GM12878 (cell line): ENCODE measurements at regions not wholly inside any gene's neighbourhood (a gene's known extent, or its start where the extent isn't known, plus 50 kb on each side); places are given as distances from the start of the nearest gene placed in this dataset.

Experiments
- ATAC-seq: fragments of 200-7000 bp; cut with Tn5 transposase; 3 replicates; pipeline ENCODE4 v1.9.1; 2020; ENCODE audit warnings: mild to moderate bottlenecking, moderate library complexity
- BruUV-seq: library from RNA; stranded (reverse); fragments of 400-500 nt; replicated peaks from 2 replicates; lab custom pipeline; 2021; lab: Mats Ljungman, UMichigan
- CTCF ChIA-PET: fragments of 300-600 bp; sonication (Branson Sonifier 250); formaldehyde crosslinking; extraction: SDS; loops from one replicate; lab custom pipeline; 2021; ENCODE audit warnings: inconsistent platforms; lab: Yijun Ruan, JAX
- POLR2A ChIA-PET: fragments of 350-600 bp; formaldehyde crosslinking; extraction: SDS; loops from one replicate; lab custom pipeline; 2021; ENCODE audit warnings: inconsistent platforms; lab: Charles Lee
- RAD21 ChIA-PET: fragments of 300-600 bp; sonication (Branson Sonifier 250); formaldehyde crosslinking; loops from one replicate; lab custom pipeline; 2023; ENCODE audit warnings: antibody characterized with exemption; ENCODE audit not compliant: unreplicated experiment; lab: Charles Lee
- SMC1A ChIA-PET: fragments of 300-600 bp; sonication (Branson Sonifier 250); formaldehyde crosslinking; loops from one replicate; lab custom pipeline; 2023; ENCODE audit not compliant: unreplicated experiment, uncharacterized antibody; lab: Charles Lee
- DNase-seq: peaks from one replicate; pipeline ENCODE4 v3.0.0-alpha.2; 2011; ENCODE audit warnings: low read depth, low spot score
- FAIRE-seq: peaks from 3 replicates; lab custom pipeline; 2011; peaks lifted over from hg19 to GRCh38; lab: Jason Lieb, UNC
- H2AFZ ChIP-seq: 2 replicates; pipeline ENCODE4 v1.6.0; 2011; ENCODE audit warnings: low read depth, low read length, control low read depth; ENCODE audit not compliant: control insufficient read depth
- H3K27ac ChIP-seq: 2 replicates; pipeline ENCODE4 v1.5.1; 2011; ENCODE audit warnings: control low read depth; ENCODE audit not compliant: control insufficient read depth, insufficient read depth
- H3K27me3 ChIP-seq, 2 experiments: replicated peaks in 1 of 2; 2 replicates each; pipeline versions ENCODE4 v1.6.0 to v1.6.1; 2011; ENCODE audit warnings: low read length in 1 of 2; ENCODE audit not compliant: control insufficient read depth in 2 of 2, insufficient read depth in 2 of 2
- H3K36me3 ChIP-seq, 2 experiments: 2 replicates each; pipeline ENCODE4 v1.5.1; 2011; ENCODE audit warnings: low read length in 1 of 2; ENCODE audit not compliant: control insufficient read depth in 2 of 2, insufficient read depth in 2 of 2
- H3K4me1 ChIP-seq: 2 replicates; pipeline ENCODE4 v1.6.1; 2011; ENCODE audit warnings: mild to moderate bottlenecking, low read length, moderate library complexity, mixed read lengths; ENCODE audit not compliant: control insufficient read depth, insufficient read depth
- H3K4me2 ChIP-seq: 2 replicates; pipeline ENCODE4 v1.6.0; 2011; ENCODE audit warnings: control low read depth; ENCODE audit not compliant: control insufficient read depth, insufficient read depth
- H3K4me3 ChIP-seq: fragments of 200-600 bp; sonication (generic); 2 replicates; pipeline ENCODE4 v1.5.1; 2016
- H3K79me2 ChIP-seq: 2 replicates; pipeline ENCODE4 v1.6.0; 2011; ENCODE audit warnings: low read length; ENCODE audit not compliant: control insufficient read depth, insufficient read depth
- H3K9ac ChIP-seq: 2 replicates; pipeline ENCODE4 v1.8.0; 2011; ENCODE audit warnings: low read length, control low read depth, mixed read lengths; ENCODE audit not compliant: control insufficient read depth, insufficient read depth
- H3K9me3 ChIP-seq: replicated peaks from 3 replicates; pipeline ENCODE4 v1.5.1; 2011; ENCODE audit warnings: mild to moderate bottlenecking, low read length; ENCODE audit not compliant: control insufficient read depth, insufficient read depth
- H4K20me1 ChIP-seq: 2 replicates; pipeline ENCODE4 v1.6.0; 2011; ENCODE audit not compliant: control insufficient read depth, insufficient read depth
- BRCA1 ChIP-seq: IDR thresholded peaks from 2 replicates; pipeline ENCODE4 v1.6.1; 2011; ENCODE audit warnings: low read depth, low read length, improper control_type of control experiment
- CEBPZ ChIP-seq: fragments of 150-350 bp; IDR thresholded peaks from 2 replicates; pipeline ENCODE4 v1.6.1; 2016; ENCODE audit warnings: low read depth, low read length
- FOXM1 ChIP-seq: IDR thresholded peaks from 2 replicates; pipeline ENCODE4 v1.6.1; 2012; ENCODE audit warnings: low read depth, mild to moderate bottlenecking, inconsistent platforms, low read length, moderate library complexity
- MAX ChIP-seq: IDR thresholded peaks from 2 replicates; pipeline ENCODE4 v1.6.1; 2012; ENCODE audit warnings: low read depth, low read length, improper control_type of control experiment
- PAX5 ChIP-seq: IDR thresholded peaks from 2 replicates; pipeline ENCODE4 v1.6.1; 2011; ENCODE audit warnings: low read depth, low read length, borderline replicate concordance
- TAF1 ChIP-seq: IDR thresholded peaks from 2 replicates; pipeline ENCODE4 v1.6.1; 2011; ENCODE audit warnings: mild to moderate bottlenecking, low read depth, low read length, borderline replicate concordance
- WGBS: methylation state at CpG from one replicate; pipeline ENCODE4 v1.1.6; 2016; ENCODE audit warnings: low lambda C conversion rate; ENCODE audit not compliant: insufficient replicate concordance, insufficient coverage; ENCODE audit errors: missing lambda C conversion rate; 5-methylcytosine and 5-hydroxymethylcytosine counted together
- in situ Hi-C: fragments of 300-500 bp; cut with MboI; formaldehyde crosslinking; loops from 9 replicates; pipeline ENCODE4 v1.14.3; 2018; ENCODE audit warnings: mixed read lengths
- intact Hi-C: fragments of 100-400 bp; cut with micrococcal nuclease; formaldehyde crosslinking; loops from one replicate; pipeline ENCODE4 v1.14.2; 2022; ENCODE audit not compliant: unreplicated experiment

GRCh38 chr18:71105994-71106546, 817.2 kb downstream of the SOCS6 start:
- WGBS = 26% methylated on average over 4 of the region's 4 CpGs
- H3K9me3 ChIP-seq = no peaks in the 10 kb centered on the region
- no peak overlapping the region for H3K9ac ChIP-seq
- H3K36me3 ChIP-seq = no peaks in the 10 kb centered on the region
- H3K4me2 ChIP-seq = no peak overlapping the region
- no peaks in the 10 kb centered on the region for H3K79me2 ChIP-seq
- no peak for FAIRE-seq
- BruUV-seq = no TSS peak
- in situ Hi-C loops = no loop called here
- SMC1A ChIA-PET = interaction anchor here (0.9 to 1.0 kb wide), 2 partner anchors 8 to 26 kb away, joined by 3 to 5 read pairs; no protein-coding TSS in a partner anchor
- TF ChIP-seq PAX5 = no peak
- TF ChIP-seq MAX = no peak
- TF ChIP-seq TAF1 = no peak
- no peak for TF ChIP-seq BRCA1
- TF ChIP-seq CEBPZ = no peak
- no peak for TF ChIP-seq FOXM1
- TF ChIP-seq, all 136 proteins: peak for 0
- ChIA-PET CTCF (interaction anchor here (0.6 to 1.0 kb wide), 3 partner anchors 8 to 30 kb away, joined by 3 to 7 read pairs (median 3); no protein-coding TSS in a partner anchor), POLR2A (interaction anchor here (1.1 kb wide), 2 partner anchors 30 to 103 kb away, joined by 3 to 4 read pairs; no protein-coding TSS in a partner anchor), RAD21 (interaction anchor here (1.0 kb wide), 2 partner anchors 8 to 39 kb away, joined by 3 read pairs; no protein-coding TSS in a partner anchor)
- H3K4me1 ChIP-seq = no peaks in the 10 kb centered on the region
- no peak overlapping the region for H2AFZ ChIP-seq
- no peak overlapping the region for H3K4me3 ChIP-seq
- intact Hi-C loops = no loop called here
- no peak for ATAC-seq
- H3K27me3 ChIP-seq = no peaks in the 10 kb centered on the region
- DNase-seq = no peak
- H3K27ac ChIP-seq = no peak overlapping the region
- no peaks in the 10 kb centered on the region for H4K20me1 ChIP-seq
